ENCODE measurements at regions not wholly inside any gene's neighbourhood (a gene's known extent, or its start where the extent isn't known, plus 50 kb on each side); places are given as distances from the start of the nearest gene placed in this dataset.
"Not testable (repeated sequence)": the region's sequence is repeated elsewhere in the genome, so short reads cannot be mapped to it uniquely, and the experiment has no call there.

DNA sequence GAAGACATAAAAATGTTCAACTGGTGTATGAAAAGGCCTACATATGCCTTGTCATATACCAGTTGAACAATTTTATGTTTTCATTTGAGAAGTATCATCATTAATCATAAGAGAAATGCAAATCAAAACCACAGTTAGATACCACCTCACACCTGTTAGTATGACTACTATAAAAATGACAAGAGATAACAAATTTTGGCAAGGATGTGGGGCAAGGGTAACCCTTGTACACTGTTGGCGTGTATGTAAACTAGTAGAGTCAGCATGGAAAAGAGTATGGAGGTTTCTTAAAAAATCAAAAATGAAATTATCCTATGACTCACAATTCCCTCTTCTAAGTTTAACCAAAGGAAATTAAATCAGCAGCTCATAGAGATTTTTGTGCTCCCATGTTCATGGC, 250.4 kb upstream of the ST8SIA4 start:
- DNase-seq: no peak

DNA sequence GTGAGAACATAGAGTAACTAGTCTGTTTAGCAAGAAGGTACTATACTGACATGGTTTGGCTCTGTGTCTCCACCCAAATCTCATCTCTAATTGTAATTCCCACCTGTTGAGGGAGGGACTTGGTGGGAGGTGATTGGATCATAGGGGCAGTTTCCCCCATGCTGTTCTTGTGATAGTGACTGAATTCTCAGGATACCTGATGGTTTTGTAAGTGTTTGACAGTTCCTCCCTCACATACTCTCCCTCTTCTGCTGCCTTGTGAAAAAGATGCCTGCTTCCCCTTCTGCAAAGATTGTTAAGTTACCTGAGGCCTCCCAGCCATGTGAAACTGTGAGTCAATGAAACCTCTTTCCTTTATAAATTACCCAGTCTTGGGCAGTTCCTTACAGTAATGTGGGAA, 240.4 kb upstream of the ST8SIA4 start:
- DNase-seq: no peak

DNA sequence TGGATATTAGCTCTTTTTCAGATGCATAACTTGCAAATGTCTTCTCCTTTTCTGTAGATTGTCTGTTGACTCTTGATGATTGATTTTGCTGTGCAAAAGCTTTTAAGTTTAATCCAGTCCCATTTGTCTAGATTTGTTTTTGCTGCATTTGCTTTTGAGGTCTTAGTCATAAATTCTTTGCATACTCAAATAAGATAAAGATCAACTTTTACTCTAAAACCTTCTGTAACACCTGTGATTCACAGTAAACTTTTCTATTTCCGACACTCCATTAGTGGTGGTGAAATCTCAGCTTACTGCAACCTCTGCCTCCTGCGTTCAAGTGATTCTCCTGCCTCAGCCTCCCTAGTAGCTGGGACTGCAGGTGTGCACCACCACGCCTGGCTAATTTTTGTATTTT, 239.0 kb upstream of the ST8SIA4 start:
- no peak for DNase-seq

DNA sequence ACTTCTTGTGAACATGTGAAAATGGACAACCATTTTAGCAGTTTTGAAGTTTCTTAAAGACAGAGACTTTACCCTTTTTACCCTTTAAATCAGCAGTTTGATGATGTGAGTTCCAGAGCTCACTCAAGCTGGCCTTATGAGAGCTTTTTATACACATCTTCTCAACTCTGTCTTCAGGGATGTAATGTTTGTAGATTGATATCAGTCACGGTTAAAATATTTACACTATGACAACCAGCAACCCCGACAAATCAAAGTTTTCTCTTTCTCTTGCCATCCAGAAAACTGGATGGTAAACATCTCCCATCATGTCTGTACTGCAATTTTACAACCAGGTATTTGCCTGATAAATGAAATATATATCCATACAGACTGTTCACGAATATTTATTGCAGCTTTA, 233.4 kb upstream of the ST8SIA4 start:
- DNase-seq: no peak

DNA sequence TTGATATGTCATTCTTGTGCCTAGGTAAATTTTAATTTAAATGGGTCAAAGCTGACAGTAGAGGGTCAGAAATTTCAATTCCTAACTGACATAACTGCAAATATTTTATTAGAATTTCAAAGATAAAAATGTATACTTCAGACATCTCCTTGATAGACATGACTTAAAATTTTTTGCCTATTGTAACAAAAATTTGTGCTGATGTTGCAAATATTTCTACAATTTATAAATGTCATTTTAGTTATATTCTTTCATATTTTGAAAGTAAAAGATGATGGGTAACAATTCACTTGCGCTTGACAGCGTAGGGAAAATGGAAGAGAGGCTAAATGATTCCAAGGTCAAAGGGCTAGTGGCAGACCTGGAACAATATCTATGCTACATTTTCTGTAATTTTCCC, 220.3 kb upstream of the ST8SIA4 start:
- DNase-seq: no peak

DNA sequence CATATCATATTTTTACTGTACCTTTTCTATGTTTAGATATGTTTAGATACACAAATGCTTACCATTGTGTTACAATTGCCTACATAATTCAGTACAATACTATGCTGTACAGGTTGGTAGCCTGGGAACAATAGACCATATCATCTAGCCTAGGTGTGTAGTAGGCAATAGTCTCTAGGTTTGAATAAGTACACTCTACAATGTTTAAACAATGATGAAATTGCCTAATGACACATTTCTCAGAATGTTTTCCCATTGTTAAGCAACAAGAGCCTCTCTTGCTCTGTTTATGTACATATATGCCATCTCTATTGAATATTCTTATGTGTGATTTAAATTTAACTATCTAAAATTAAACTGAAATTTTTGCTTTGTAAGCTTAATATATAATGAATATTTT, 209.6 kb upstream of the ST8SIA4 start:
- no peak for DNase-seq

DNA sequence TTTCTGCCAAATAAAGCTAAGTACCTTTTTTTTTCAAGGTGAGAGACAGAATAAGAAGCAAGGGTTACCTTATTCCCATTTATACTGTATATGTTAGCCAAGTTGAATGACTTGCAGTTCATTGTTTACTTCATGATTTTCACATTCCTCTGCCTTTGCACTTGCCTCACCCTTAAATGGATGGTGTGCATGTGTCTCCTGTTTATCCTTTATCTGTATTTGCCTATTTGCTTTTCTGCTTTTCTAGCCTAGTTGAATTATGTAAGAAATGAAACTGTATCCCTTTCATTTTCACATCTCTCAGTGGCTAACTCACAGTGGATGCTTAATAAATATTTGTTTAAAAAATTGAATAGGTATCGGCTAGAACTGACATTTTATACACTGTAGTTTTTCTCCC, 200.8 kb upstream of the ST8SIA4 start:
- no peak for DNase-seq

DNA sequence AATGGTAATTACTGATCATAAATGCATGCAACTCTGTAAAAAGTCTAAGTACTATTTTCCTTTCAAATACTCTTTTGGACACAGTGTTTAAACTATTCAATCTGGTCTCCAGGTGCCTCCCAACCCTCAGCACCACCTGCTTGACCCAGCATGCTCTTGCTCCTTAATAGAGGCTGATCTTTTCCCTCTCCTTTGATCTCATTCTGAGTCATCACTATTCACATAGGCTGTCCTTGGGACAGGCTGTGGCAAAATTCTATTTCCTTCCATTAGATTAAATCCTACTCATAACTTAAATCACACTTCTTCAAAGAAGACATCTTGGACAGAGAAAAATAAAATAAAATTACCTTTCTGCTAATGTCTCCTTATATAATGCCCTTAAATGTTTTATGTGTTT, 199.4 kb upstream of the ST8SIA4 start:
- no peak for DNase-seq

DNA sequence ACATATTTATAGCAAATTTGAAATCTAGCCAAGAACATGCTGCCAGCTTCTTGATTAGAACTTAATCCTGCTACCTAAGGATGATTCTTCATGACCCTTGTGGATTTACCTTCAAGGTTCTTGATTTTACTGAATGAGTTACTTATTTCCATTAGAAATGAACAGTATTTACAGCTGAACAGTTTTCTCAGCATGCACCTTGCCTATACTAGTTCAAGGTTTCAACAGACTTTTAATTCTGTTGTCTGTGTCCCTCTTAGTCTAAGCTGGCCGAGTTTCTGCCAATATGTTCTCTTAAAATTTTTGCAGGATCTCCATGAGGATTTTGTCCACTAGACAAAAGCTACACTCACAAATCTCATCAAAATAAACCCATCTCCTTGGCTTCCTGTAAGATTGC, 188.8 kb upstream of the ST8SIA4 start:
- no peak for DNase-seq

DNA sequence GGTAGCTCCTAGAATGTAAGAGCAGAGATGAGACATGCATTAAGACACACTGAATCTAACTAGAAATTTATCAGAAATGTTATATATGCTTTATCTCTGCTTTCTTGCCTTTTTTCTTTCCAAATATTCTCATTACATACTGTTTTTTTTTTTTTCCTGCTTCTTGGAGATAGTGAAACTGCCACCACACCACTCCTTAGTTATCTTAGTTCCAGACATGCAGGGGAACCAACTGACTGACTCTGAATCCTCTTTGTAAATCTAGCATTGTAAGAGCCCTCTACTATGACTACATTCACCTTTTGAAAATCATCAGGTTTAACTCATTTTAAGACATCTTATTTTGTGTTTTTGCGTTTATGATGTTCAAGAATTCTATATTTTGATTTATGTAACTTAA, 181.3 kb upstream of the ST8SIA4 start:
- no peak for DNase-seq

DNA sequence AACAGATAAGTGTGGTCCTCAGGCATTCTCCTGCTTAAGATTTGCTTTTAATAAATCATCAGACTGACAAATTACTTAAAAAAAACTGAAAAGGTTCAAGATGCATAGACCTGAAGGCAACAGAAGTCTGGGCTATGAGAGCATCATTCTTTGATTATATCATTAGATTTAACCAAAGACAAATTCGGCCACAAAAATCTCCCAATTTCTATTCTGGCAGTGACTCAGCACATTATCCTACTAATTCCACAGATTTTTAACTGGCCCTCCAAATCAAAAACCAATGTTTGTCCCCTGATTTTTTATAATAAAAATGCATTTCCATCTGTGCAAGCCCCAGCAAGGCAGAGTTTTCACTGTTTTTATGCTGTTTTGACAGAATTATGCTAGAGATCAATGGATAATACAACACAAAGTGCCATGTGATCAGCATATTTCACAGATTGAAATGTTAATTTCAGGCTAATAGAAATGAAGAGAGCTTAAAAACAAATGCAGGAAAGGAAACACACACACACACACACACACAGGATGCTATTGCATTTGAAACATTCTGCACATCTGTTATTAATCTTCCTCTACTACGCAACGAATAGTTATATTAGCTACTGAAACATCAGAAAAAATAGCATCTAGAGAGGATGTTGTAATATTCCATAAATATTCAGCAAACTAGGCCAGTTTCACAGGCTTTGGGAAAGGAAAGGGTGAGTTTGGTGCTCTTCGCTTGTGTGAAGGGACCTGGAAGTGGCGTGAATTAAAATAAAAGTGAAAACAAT, 177.6 kb upstream of the ST8SIA4 start:
- no peak for DNase-seq

DNA sequence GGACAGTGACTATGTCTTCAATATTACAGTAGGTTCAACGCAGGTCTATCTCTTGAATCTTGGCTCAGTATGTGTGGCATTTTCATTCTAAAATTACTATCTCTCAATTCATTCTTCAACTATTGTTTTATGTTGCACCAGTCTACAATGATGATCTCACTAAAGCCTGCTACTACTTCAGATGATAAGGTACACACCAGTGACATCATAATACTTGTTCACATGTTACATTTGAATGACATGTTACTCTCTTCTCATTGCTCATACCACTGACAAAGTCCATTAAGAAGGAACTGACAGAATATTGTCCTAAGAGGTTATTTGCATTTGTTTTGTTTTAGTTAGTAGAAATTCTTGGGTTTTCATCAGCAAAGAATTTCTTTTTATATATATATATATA, 165.2 kb upstream of the ST8SIA4 start:
- DNase-seq: no peak

DNA sequence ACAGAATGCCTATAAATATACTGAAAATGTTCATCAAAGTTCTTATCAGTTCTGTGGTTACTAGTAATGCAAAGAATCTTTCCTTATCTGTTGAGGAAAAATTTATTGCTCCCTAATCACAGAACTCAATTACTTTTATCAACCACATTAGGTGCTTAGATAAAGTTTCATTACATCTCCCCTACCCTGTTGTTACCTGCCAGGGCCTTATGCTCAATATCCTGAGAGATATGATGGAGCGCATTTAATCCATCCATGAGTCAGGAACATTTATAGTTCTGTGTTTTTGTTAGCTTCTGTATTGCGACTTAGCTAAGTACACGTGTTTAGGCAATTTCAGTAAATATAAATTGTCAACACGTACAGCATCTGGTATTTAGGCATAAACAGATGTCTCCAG, 164.3 kb upstream of the ST8SIA4 start:
- no peak for DNase-seq

DNA sequence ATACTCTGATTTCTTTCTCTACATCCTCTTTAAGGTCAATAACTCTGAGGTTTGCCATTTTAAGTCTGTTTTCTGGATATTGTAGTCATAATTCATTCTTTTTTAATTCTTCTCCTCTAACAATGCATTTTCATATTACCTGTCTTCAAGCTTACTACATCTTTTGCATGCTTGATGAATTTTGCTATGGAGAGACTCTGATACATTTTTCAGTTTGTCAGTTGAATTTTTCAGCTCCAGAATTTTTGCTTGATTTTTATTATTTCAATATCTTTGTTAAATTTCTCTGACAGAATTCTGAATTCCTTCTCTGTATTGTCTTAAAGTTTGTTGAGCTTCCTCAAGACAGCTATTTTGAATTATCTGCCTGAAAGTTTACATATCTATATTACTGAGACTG, 159.8 kb upstream of the ST8SIA4 start:
- DNase-seq: no peak

DNA sequence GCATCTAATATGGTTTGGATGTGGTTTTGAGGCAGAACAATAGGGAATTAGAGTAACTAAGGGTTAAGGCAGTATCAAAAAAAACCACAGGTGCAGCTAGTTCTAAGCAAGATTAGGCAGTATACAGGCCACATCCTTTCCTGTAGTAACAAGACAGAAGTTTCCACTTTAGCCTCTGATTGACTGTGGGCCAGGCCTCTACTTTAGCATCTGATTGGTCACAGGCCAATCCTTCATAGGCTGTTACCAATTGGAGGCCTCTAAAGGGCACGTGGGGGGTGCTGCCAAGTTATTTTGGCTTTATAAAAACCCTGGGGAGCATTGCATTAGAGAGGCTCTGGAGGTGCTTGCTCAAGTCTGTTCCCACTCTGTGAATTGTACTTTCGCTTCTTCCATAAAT, 144.1 kb upstream of the ST8SIA4 start:
- DNase-seq: no peak

DNA sequence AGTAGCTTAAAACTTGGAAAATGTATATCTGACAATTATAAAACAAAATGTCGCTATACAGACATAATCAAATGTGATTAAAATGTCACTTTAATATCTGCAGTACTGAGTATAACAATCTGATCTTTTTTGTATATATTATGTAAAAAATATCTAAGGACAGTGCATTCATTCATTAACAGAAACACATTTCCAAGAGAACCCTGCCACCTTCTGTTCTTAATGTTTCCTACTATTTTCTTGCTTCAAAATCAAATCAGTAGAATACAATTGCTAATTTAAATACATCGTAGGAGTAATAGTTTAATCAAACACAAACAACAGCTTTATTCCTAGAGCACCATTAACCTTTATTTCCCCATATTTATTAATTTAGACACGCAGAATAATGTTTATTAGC, 142.6 kb upstream of the ST8SIA4 start:
- no peak for DNase-seq

DNA sequence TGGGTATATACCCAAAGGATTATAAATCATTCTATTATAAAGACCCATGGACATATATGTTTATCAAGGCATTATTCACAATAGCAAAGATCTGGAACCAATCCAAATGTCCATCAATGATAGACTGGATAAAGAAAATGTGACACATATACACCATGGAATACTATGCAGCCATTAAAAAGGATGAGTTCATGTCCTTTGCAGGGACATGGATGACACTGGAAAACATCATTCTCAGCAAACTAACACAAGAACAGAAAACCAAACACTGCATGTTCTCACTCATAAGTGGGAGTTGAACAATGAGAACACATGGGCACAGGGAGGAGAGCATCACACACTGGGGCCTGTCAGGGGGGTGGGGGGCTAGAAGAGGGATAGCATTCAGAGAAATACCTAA, 136.9 kb upstream of the ST8SIA4 start:
- not testable (repeated sequence) for DNase-seq

DNA sequence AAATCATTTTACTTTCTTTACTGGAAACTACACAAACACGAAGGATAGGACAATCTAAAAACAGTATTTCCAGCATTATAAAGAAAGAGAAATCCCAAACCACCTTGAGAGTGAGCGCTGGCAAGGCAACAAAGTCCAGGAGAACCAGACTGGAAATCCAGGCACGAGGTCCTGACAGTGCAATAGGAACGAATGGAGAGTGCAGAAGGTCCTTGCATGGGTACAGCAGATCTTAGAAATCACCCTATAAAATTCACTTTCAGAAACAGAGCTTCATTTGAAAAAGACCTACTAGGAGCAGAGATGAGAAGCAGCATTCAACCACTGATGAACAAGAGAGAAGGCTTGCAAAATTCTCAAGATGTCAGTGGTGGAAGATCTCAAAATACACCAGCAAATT, 133.7 kb upstream of the ST8SIA4 start:
- DNase-seq: no peak

DNA sequence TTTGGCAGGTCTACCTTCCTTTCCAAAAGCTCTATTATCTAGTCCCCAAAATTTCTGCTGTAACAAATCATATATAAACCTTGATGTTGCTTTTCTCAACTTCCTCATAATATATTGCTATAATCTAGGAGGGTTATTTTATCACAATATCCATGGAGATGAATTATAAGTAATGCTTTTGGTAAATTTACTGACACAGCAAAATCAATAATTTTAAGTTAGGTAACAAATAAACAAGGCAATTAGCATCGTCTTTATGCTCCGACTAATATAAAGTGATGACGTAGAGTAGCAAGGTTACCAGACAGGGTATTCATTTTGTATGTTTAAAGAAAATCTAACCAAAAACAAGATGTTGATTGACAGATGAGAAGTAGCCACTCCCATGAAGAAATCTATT, 132.3 kb upstream of the ST8SIA4 start:
- DNase-seq: no peak

DNA sequence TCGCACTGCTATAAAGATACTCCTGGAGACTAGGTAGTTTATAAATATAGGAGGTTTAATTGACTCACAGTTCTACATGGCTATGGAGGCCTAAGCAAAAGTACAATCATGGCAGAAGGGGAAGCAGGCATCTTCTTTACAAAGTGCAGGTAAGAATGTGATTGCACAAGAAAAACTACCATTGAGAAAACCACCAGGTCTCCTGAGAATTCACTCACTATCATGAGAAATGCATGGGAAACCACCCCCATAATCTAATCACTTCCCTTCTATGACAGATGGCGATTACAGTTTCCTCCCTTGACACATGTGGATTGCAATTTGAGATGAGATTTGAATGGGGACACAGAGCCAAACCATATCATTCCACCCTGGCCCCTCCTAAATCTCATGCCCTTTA, 121.2 kb upstream of the ST8SIA4 start:
- DNase-seq: no peak

DNA sequence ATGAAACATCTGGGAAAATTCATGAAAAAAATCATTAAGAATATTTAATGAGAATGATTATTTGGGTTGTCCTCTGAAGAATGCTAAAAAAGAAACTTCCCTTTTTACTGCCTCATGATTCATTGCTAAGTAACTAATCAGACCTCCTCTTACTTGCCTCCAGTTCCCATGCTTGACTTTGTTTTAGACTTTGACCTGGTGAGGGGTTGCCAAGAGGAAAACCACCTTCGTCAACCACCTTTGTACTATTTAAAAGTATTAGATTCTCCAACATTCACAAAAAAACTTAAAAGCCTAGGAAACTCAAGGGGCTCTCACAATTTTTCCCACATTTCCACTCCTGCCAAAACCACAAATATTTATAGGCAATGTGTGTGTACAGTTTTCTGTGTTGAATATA, 115.2 kb upstream of the ST8SIA4 start:
- no peak for DNase-seq

DNA sequence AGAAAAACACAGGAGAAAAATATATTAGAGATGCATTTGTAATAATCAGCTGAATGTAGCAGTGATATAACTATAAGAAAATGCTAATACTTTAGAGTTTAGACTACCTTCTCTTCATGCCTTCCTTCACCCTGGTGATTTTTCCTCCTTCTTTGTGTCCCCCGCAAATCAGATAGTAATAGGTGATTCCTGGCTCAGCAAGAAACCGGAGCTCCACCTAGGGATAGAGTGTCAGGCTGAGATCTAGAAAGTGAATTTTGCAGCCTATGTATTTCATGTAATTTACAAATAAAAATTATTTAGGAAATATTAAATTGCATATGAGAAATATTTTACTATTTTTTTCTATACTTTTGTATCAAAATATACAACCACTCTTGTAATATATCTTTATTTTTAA, 109.8 kb upstream of the ST8SIA4 start:
- peak in 1 of 2 donors; percentile 1 for DNase-seq

DNA sequence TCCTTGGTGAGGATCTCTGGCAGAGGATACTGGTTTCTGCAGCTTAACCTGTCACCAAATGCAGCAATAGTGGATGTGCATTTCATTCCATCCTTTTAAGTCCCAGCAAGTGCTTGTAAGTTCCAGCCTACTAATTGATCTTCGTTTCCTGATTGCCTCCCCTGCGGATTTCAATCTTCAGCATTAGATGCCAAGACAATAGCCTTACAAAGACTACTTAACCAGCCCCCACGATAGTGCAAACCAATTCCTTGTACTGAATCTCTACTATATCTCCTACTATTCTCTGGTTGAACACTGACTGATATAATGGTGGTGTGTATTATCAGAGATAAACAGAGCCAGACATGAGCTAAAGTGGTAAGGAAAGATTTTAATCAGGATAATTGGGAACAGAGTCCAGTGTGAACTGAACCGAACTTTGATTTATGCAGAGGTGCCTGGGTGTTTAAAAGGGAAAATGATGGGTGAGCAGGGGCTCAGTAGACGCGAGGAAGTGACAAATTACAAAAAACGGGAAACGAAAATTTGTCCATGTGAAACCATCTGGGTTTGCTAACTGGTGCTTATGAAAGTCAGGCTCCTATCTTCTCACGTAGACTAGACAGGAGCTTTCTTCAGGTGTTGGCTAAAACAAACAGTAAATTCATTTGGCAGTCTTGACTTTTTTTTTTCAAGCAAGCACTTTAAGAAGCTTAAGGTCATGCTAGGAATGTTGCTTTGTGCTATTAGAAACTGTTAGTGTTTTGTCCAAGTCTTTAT, 106.9 kb upstream of the ST8SIA4 start:
- DNase-seq: no peak

DNA sequence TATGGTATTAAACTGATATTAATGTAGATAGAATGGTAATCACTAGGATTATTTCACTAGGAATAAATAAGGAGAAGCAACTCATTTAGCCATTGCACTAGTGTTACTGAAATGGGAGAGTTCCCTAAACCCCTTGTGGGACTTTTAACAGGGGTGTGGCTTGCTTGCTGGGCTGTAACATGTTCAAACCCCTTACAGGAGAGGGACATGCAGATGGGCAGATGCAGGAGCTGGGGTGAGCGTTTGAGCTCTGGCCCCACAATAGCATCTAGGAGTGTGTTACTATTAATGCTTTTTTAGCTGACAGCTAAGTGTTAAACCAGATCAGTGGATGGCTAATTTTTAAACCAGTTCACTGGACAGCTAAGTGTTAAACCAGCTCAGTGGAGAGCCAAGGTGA, 89.3 kb upstream of the ST8SIA4 start:
- DNase-seq: no peak

DNA sequence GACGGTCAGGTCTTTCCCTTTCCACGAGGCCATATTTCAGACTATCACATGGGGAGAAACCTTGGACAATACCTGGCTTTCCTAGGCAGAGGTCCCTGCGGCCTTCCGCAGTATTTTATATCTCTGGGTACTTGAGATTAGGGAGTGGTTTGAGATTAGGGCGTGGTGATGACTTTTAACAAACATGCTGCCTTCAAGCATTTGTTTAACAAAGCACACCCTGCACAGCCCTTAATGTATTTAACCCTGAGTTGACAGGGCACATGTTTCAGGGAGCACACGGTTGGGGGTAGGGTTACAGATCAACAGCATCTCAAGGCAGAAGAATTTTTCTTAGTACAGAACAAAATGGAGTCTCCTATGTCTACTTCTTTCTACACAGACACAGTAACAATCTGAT, 80.5 kb upstream of the ST8SIA4 start:
- DNase-seq: not testable (repeated sequence)

Data from activated CD4-positive, alpha-beta T cell treated with anti-CD3 and anti-CD28 coated beads for 4 hours (primary cell).